Adrenal gland (tissue), 9 donors: ENCODE measurements at regions not wholly inside any gene's neighbourhood (a gene's known extent, or its start where the extent isn't known, plus 50 kb on each side); places are given as distances from the start of the nearest gene placed in this dataset.
A peak's percentile ranks its signal among the peaks of the same experiment; 100 is the strongest.

Experiments used
- DNase-seq, 7 donors: peaks; one replicate each; pipeline ENCODE4 v3.0.0-alpha.2; 2019 to 2020
- H3K27ac ChIP-seq, 5 donors: fragments of 200-600 bp; sonication (generic) in 4 of 5; 1 replicate in 3 of 5; 2 replicates in 2 of 5; pipeline versions ENCODE4 v1.5.1 to v1.8.0; 2016 to 2020; ENCODE audit warnings: mild to moderate bottlenecking in 1 of 5
- H3K27me3 ChIP-seq: fragments of 200-600 bp; 2 replicates; pipeline ENCODE4 v1.8.0; 2021
- H3K36me3 ChIP-seq, 2 donors: fragments of 200-600 bp; replicated peaks in 1 of 2; 1 replicate in 1 of 2; 2 replicates in 1 of 2; pipeline versions ENCODE4 v1.5.1 to v1.8.0; 2018 to 2022
- H3K4me1 ChIP-seq, 2 donors: fragments of 200-600 bp; replicated peaks in 1 of 2; 1 replicate in 1 of 2; 2 replicates in 1 of 2; pipeline versions ENCODE4 v1.5.1 to v1.8.0; 2018 to 2021
- H3K4me3 ChIP-seq, 4 donors: fragments of 200-600 bp; sonication (generic) in 3 of 4; one replicate each; pipeline ENCODE4 v1.5.1; 2016 to 2018
- H3K9me3 ChIP-seq, 3 donors: fragments of 200-600 bp; sonication (generic) in 1 of 3; replicated peaks in 1 of 3; 1 replicate in 2 of 3; 2 replicates in 1 of 3; pipeline versions ENCODE4 v1.5.1 to v1.8.0; 2016 to 2021
- POLR2A ChIP-seq, 2 donors: fragments of 450-650 bp; IDR thresholded peaks; one replicate each; pipeline ENCODE4 v1.6.1; 2017; ENCODE audit warnings: antibody characterized with exemption in 2 of 2, mild to moderate bottlenecking in 2 of 2, moderate library complexity in 1 of 2
- WGBS, 4 donors: extraction: QIAGEN DNeasy Blood & Tissue Kit in 2 of 4; methylation state at CpG; one replicate each; pipeline versions ENCODE4 v1.1.5 to v1.1.7; 2013 to 2017; 5-methylcytosine and 5-hydroxymethylcytosine counted together
- intact Hi-C, 2 donors: fragments of 100-400 bp; cut with DNase I; formaldehyde crosslinking; loops; one replicate each; pipeline versions ENCODE4 v1.14.1 to v1.15.0; 2022 to 2023
- TF ChIP-seq, protein P1 (sequence below), 6 experiments: fragments of 450-650 bp in 4 of 6; fragments of 200-600 bp in 2 of 6; sonication (generic) in 1 of 6; IDR thresholded peaks; 1 replicate in 5 of 6; 2 replicates in 1 of 6; pipeline versions ENCODE4 v1.5.1 to v1.8.0; 2016 to 2021; ENCODE audit warnings: antibody characterized with exemption in 6 of 6, mild to moderate bottlenecking in 2 of 6, moderate library complexity in 1 of 6
- donor health status: healthy with polysubstance abuse.
- donor health status: Bipolar disorder and iron deficiency.
- donor health status: DM: yes; HTN: yes; CAD: no.
- donor health status: DM: no; HTN: no; CAD: no.
- donor health status: DM: no; HTN: no; CAD: no.

- intact Hi-C loops = no loop called here
- TF ChIP-seq, protein P1, sequence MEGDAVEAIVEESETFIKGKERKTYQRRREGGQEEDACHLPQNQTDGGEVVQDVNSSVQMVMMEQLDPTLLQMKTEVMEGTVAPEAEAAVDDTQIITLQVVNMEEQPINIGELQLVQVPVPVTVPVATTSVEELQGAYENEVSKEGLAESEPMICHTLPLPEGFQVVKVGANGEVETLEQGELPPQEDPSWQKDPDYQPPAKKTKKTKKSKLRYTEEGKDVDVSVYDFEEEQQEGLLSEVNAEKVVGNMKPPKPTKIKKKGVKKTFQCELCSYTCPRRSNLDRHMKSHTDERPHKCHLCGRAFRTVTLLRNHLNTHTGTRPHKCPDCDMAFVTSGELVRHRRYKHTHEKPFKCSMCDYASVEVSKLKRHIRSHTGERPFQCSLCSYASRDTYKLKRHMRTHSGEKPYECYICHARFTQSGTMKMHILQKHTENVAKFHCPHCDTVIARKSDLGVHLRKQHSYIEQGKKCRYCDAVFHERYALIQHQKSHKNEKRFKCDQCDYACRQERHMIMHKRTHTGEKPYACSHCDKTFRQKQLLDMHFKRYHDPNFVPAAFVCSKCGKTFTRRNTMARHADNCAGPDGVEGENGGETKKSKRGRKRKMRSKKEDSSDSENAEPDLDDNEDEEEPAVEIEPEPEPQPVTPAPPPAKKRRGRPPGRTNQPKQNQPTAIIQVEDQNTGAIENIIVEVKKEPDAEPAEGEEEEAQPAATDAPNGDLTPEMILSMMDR (IDR thresholded peaks at IDR 0.05) = no peak
- no peak for TF ChIP-seq POLR2A (IDR thresholded peaks at IDR 0.05)
- DNase-seq = no peak
- Histone ChIP-seq H3K27ac (no peak overlapping the region), H3K4me1 (peaks cover 7 to 10% of the 10 kb centered on the region in 2 donors), H3K4me3 (no peak overlapping the region), H3K27me3 (no peaks in the 10 kb centered on the region), H3K36me3 (no peaks in the 10 kb centered on the region), H3K9me3 (no peaks in the 10 kb centered on the region)
- WGBS, 4 donors = 33 to 57% (median 48%) methylated on average over 1 of the region's 1 CpG
Measured at GRCh38 chr9:14994738-14995137, 84.5 kb upstream of the FREM1 start.

- no peak for TF ChIP-seq POLR2A (IDR thresholded peaks at IDR 0.05)
- TF ChIP-seq, protein P1 (IDR thresholded peaks at IDR 0.05) = no peak
- DNase-seq = no peak
- H3K9me3 ChIP-seq = no peaks in the 10 kb centered on the region
- peak overlapping the region in 2 of 4 donors; percentile 52 to 83 for H3K4me3 ChIP-seq
- H3K36me3 ChIP-seq = no peaks in the 10 kb centered on the region
- intact Hi-C loops = no loop called here
- WGBS, 4 donors = 63 to 69% (median 66%) methylated on average over 9 of the region's 9 CpGs
- peak overlapping the region in 1 of 5 donors; percentile 59 for H3K27ac ChIP-seq
- H3K4me1 ChIP-seq = peaks cover 7 to 10% of the 10 kb centered on the region in 2 donors
- H3K27me3 ChIP-seq = no peaks in the 10 kb centered on the region
Measured at GRCh38 chr9:14993901-14994554, 83.8 kb upstream of the FREM1 start.

DNA sequence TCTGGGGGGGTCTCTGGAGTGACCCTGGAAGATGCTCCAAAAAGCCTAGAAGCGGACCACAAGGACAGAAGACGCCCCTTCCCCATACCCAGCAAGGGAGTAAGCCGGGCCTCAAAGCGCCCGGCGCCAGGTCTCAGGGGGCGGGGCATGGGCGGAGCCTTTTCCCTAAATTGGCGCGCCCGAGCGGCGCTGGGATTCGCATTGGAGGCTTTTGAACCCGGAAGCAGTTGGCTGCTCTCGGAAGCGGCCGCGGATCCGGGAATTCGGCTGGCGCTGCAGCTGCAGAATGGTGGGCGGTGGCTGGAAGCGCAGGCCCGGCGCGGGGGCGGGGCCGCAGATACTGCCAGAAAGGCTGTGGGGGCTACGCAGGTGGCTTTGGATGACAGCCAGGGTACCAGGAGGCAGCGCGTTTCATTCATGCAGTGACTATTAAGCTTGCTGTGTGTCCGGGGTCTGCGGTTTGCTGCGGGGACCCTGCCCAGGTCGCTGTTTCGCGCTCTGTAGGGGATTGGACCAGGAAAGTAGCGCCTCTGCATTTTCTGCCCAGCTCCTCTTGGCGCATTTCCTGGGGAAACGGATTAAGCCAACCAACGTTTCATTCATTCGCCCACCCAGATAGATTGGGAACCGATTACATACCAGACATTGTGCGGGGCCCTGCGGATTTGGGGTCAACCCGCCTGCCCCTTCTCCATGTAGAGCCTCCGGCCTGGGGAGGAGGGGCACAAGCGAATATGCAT lies 83.0 kb upstream of the FREM1 start:
- TF ChIP-seq POLR2A (IDR thresholded peaks at IDR 0.05) = no peak
- TF ChIP-seq, protein P1 (IDR thresholded peaks at IDR 0.05) = no peak
- peak overlapping the region in 3 of 4 donors; percentile 52 to 93 (median 83) for H3K4me3 ChIP-seq
- peaks cover 7 to 10% of the 10 kb centered on the region in 2 donors for H3K4me1 ChIP-seq
- H3K36me3 ChIP-seq = no peaks in the 10 kb centered on the region
- intact Hi-C loops = no loop called here
- no peaks in the 10 kb centered on the region for H3K27me3 ChIP-seq
- H3K27ac ChIP-seq = peak overlapping the region in 2 of 5 donors; percentile 32 to 59
- H3K9me3 ChIP-seq = no peaks in the 10 kb centered on the region
- peak; percentile 79 to 93 (median 86) for DNase-seq
- 4 to 6% (median 5%) methylated on average over 19 to 49 of the region's 49 CpGs for WGBS, 4 donors

DNA sequence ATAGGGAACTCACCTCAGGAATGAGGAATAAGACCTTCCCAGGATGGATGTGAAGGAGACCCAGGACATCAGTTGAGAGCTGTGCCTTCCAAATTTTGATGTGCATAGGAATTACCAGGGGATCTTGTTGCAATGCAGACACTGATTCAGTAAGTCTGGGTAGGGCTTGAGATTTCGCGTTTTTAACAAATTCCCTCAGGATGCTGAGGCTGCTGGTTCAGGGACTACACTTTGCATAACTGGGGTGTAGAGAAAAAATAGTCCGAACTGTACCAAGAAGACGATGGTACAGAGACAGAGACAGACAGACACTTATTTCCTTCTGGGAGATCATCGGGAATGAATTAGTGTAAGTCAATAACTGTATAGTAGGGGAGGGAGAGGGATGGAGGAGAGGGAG lies 82.3 kb upstream of the FREM1 start:
- Histone ChIP-seq H3K4me1 (peaks cover 7 to 10% of the 10 kb centered on the region in 2 donors), H3K9me3 (no peaks in the 10 kb centered on the region), H3K27ac (no peak overlapping the region), H3K36me3 (no peaks in the 10 kb centered on the region), H3K27me3 (no peaks in the 10 kb centered on the region), H3K4me3 (peak overlapping the region in 2 of 4 donors; percentile 52 to 83)
- TF ChIP-seq, protein P1 (IDR thresholded peaks at IDR 0.05) = no peak
- TF ChIP-seq POLR2A (IDR thresholded peaks at IDR 0.05) = no peak
- WGBS, 4 donors = 73 to 95% (median 85%) methylated on average over 5 of the region's 5 CpGs
- DNase-seq = no peak
- intact Hi-C loops = no loop called here
